GM18909 (cell line): ENCODE measurements at regions not wholly inside any gene's neighbourhood (a gene's known extent, or its start where the extent isn't known, plus 50 kb on each side); places are given as distances from the start of the nearest gene placed in this dataset.

Experiments
- ATAC-seq: cut with Tn5 transposase; IDR thresholded peaks from one replicate; pipeline ENCODE4 v1.9.1; 2021; ENCODE audit warnings: mild to moderate bottlenecking; ENCODE audit not compliant: unreplicated experiment, poor library complexity

GRCh38 chr12:13455778-13456144, 259.2 kb downstream of the EMP1 start:
- ATAC-seq, result no peak

GRCh38 chr12:13454991-13455777, 258.7 kb downstream of the EMP1 start:
- ATAC-seq, result no peak

GRCh38 chr12:13452955-13453570, 256.5 kb downstream of the EMP1 start:
- ATAC-seq, result no peak

- no peak for ATAC-seq
These were observed 255.2 kb downstream of the EMP1 start for GRCh38 chr12:13451776-13452175.

- ATAC-seq, result no peak
These were observed 253.9 kb downstream of the EMP1 start for GRCh38 chr12:13450231-13451080.

GRCh38 chr12:13444076-13444475, 247.6 kb downstream of the EMP1 start:
- ATAC-seq, result no peak

GRCh38 chr12:13443498-13443897, 247.0 kb downstream of the EMP1 start:
- ATAC-seq, result no peak

- ATAC-seq, result no peak
These were observed 246.5 kb downstream of the EMP1 start for GRCh38 chr12:13443028-13443427.

GRCh38 chr12:13442457-13442856, 245.9 kb downstream of the EMP1 start:
- no peak for ATAC-seq

- ATAC-seq, result no peak
These were observed 244.3 kb downstream of the EMP1 start for GRCh38 chr12:13440844-13441243.

- ATAC-seq, result no peak
These were observed 241.0 kb downstream of the EMP1 start for GRCh38 chr12:13437541-13437940.

- ATAC-seq, result no peak
These were observed 240.3 kb downstream of the EMP1 start for GRCh38 chr12:13436696-13437391.

GRCh38 chr12:13436182-13436581, 239.7 kb downstream of the EMP1 start:
- no peak for ATAC-seq

- ATAC-seq, result no peak
These were observed 238.9 kb downstream of the EMP1 start for GRCh38 chr12:13435235-13435933.

- ATAC-seq, result no peak
These were observed 237.2 kb downstream of the EMP1 start for GRCh38 chr12:13433768-13434167.

- ATAC-seq, result no peak
These were observed 234.5 kb downstream of the EMP1 start for GRCh38 chr12:13431041-13431440.

- ATAC-seq, result no peak
These were observed 232.2 kb downstream of the EMP1 start for GRCh38 chr12:13428538-13429265.

- ATAC-seq, result no peak
These were observed 229.2 kb downstream of the EMP1 start for GRCh38 chr12:13425766-13426165.

GRCh38 chr12:13422291-13422690, 225.8 kb downstream of the EMP1 start:
- ATAC-seq, result no peak
